Effector CD8-positive, alpha-beta T cell (primary cell): ENCODE measurements at regions not wholly inside any gene's neighbourhood (a gene's known extent, or its start where the extent isn't known, plus 50 kb on each side); places are given as distances from the start of the nearest gene placed in this dataset.

Source experiments
- DNase-seq: peaks from one replicate; lab custom pipeline; 2025; lab: John Stamatoyannopoulos, UW

- no peak for DNase-seq
These were observed 291.0 kb downstream of the CHRM3 start for GRCh38 chr1:239677362-239677761.

GRCh38 chr1:239678181-239678580 lies 291.8 kb downstream of the CHRM3 start:
- no peak for DNase-seq

- DNase-seq = no peak
These were observed 295.7 kb downstream of the CHRM3 start for GRCh38 chr1:239682046-239682445.

GRCh38 chr1:239682960-239683359 lies 296.6 kb downstream of the CHRM3 start:
- DNase-seq = no peak

- DNase-seq = no peak
These were observed 300.0 kb downstream of the CHRM3 start for GRCh38 chr1:239686386-239686785.

GRCh38 chr1:239696317-239696716 lies 309.9 kb downstream of the CHRM3 start:
- DNase-seq = no peak

- DNase-seq = no peak
These were observed 314.3 kb downstream of the CHRM3 start for GRCh38 chr1:239700667-239701066.

- DNase-seq = no peak
These were observed 316.7 kb downstream of the CHRM3 start for GRCh38 chr1:239703075-239703474.

GRCh38 chr1:239706245-239706892 lies 320.0 kb downstream of the CHRM3 start:
- no peak for DNase-seq

- DNase-seq = no peak
These were observed 321.2 kb downstream of the CHRM3 start for GRCh38 chr1:239707615-239708014.

GRCh38 chr1:239708622-239709021 lies 322.3 kb downstream of the CHRM3 start:
- no peak for DNase-seq

GRCh38 chr1:239711768-239712167 lies 325.4 kb downstream of the CHRM3 start:
- no peak for DNase-seq

GRCh38 chr1:239717097-239717917 lies 330.9 kb downstream of the CHRM3 start:
- DNase-seq = no peak

GRCh38 chr1:239717918-239718184 lies 331.5 kb downstream of the CHRM3 start:
- no peak for DNase-seq

GRCh38 chr1:239718571-239718970 lies 332.2 kb downstream of the CHRM3 start:
- no peak for DNase-seq

GRCh38 chr1:239718997-239719628 lies 332.7 kb downstream of the CHRM3 start:
- DNase-seq = no peak

GRCh38 chr1:239719642-239720258 lies 333.4 kb downstream of the CHRM3 start:
- DNase-seq = peak; percentile 3

- no peak for DNase-seq
These were observed 335.7 kb downstream of the CHRM3 start for GRCh38 chr1:239722035-239722434.

GRCh38 chr1:239723776-239724367 lies 337.5 kb downstream of the CHRM3 start:
- DNase-seq = no peak

- DNase-seq = no peak
These were observed 339.0 kb downstream of the CHRM3 start for GRCh38 chr1:239725371-239725770.

- DNase-seq = no peak
These were observed 339.6 kb downstream of the CHRM3 start for GRCh38 chr1:239725933-239726332.

- no peak for DNase-seq
These were observed 344.0 kb downstream of the CHRM3 start for GRCh38 chr1:239730378-239730777.
